Neural progenitor cell (in vitro differentiated cells): ENCODE measurements at regions not wholly inside any gene's neighbourhood (a gene's known extent, or its start where the extent isn't known, plus 50 kb on each side); places are given as distances from the start of the nearest gene placed in this dataset.

ENCODE experiments used
- EZH2 ChIP-seq: fragments of 200-600 bp; sonication (generic); IDR thresholded peaks from 2 replicates; pipeline ENCODE4 v1.6.1; 2017; ENCODE audit warnings: antibody characterized with exemption, mild to moderate bottlenecking, moderate library complexity
- EZH2phosphoT487 ChIP-seq: fragments of 200-600 bp; sonication (generic); IDR thresholded peaks from 2 replicates; pipeline ENCODE4 v1.6.1; 2017; ENCODE audit warnings: antibody characterized with exemption
- TF ChIP-seq, protein P1 (sequence below): fragments of 200-600 bp; sonication (generic); IDR thresholded peaks from 2 replicates; pipeline ENCODE4 v1.5.1; 2017; ENCODE audit warnings: antibody characterized with exemption, mild to moderate bottlenecking

DNA sequence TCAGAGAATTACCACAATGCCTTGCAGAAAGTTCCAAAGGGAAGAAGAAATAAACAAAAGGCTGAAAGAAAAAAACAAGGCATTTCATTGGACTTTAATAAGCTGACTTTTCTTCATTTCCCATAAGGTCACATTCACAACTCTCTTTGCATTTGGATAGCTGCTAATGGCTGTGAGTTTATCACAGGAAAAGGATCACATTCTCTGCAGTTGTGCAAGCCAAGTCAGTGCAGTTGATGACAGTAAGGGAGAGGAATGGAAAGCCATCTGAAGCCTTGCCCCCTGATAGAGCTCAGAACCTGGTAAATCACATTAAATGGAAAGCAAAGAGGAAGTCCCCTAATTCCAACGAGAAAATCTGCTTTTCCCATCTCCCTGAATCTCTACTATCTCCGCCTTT lies 950.6 kb downstream of the CNTNAP5 start:
- TF ChIP-seq, protein P1, sequence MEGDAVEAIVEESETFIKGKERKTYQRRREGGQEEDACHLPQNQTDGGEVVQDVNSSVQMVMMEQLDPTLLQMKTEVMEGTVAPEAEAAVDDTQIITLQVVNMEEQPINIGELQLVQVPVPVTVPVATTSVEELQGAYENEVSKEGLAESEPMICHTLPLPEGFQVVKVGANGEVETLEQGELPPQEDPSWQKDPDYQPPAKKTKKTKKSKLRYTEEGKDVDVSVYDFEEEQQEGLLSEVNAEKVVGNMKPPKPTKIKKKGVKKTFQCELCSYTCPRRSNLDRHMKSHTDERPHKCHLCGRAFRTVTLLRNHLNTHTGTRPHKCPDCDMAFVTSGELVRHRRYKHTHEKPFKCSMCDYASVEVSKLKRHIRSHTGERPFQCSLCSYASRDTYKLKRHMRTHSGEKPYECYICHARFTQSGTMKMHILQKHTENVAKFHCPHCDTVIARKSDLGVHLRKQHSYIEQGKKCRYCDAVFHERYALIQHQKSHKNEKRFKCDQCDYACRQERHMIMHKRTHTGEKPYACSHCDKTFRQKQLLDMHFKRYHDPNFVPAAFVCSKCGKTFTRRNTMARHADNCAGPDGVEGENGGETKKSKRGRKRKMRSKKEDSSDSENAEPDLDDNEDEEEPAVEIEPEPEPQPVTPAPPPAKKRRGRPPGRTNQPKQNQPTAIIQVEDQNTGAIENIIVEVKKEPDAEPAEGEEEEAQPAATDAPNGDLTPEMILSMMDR: no peak
- TF ChIP-seq EZH2 (no peak), EZH2phosphoT487 (no peak)
